Activated gamma-delta T cell treated with anti-CD3 and anti-CD28 coated beads, Interleukin-2, amount 50 U/mL, for 16 hours (primary cell): ENCODE measurements at regions not wholly inside any gene's neighbourhood (a gene's known extent, or its start where the extent isn't known, plus 50 kb on each side); places are given as distances from the start of the nearest gene placed in this dataset.

Experiments
- DNase-seq: peaks from one replicate; pipeline ENCODE4 v3.0.0-alpha.2; 2020; ENCODE audit warnings: low read depth

- no peak for DNase-seq
Measured at GRCh38 chr6:169165561-169166300, 87.9 kb downstream of the THBS2 start.

GRCh38 chr6:169164986-169165385 lies 88.7 kb downstream of the THBS2 start:
- no peak for DNase-seq

- DNase-seq: no peak
Measured at GRCh38 chr6:169164451-169164850, 89.2 kb downstream of the THBS2 start.

GRCh38 chr6:169163411-169163901 lies 90.2 kb downstream of the THBS2 start:
- DNase-seq: no peak

- DNase-seq: no peak
Measured at GRCh38 chr6:169162752-169163407, 90.8 kb downstream of the THBS2 start.

- DNase-seq: no peak
Measured at GRCh38 chr6:169162249-169162648, 91.4 kb downstream of the THBS2 start.

GRCh38 chr6:169161572-169162167 lies 92.0 kb downstream of the THBS2 start:
- no peak for DNase-seq

- no peak for DNase-seq
Measured at GRCh38 chr6:169160855-169161560, 92.6 kb downstream of the THBS2 start.

GRCh38 chr6:169160091-169160854 lies 93.4 kb downstream of the THBS2 start:
- DNase-seq: no peak

- DNase-seq: no peak
Measured at GRCh38 chr6:169159331-169159730, 94.3 kb downstream of the THBS2 start.

- DNase-seq: no peak
Measured at GRCh38 chr6:169158691-169159090, 95.0 kb downstream of the THBS2 start.

GRCh38 chr6:169158174-169158573 lies 95.5 kb downstream of the THBS2 start:
- DNase-seq: no peak

GRCh38 chr6:169157197-169158148 lies 96.2 kb downstream of the THBS2 start:
- no peak for DNase-seq

- no peak for DNase-seq
Measured at GRCh38 chr6:169156793-169157147, 96.9 kb downstream of the THBS2 start.

- DNase-seq: no peak
Measured at GRCh38 chr6:169156108-169156792, 97.4 kb downstream of the THBS2 start.

- no peak for DNase-seq
Measured at GRCh38 chr6:169155481-169155880, 98.2 kb downstream of the THBS2 start.

- DNase-seq: no peak
Measured at GRCh38 chr6:169153401-169153800, 100.2 kb downstream of the THBS2 start.

GRCh38 chr6:169146521-169146920 lies 107.1 kb downstream of the THBS2 start:
- DNase-seq: no peak

GRCh38 chr6:169145991-169146501 lies 107.6 kb downstream of the THBS2 start:
- DNase-seq: no peak

GRCh38 chr6:169145496-169145895 lies 108.2 kb downstream of the THBS2 start:
- no peak for DNase-seq
